Fibroblast of lung (primary cell): ENCODE measurements at regions not wholly inside any gene's neighbourhood (a gene's known extent, or its start where the extent isn't known, plus 50 kb on each side); places are given as distances from the start of the nearest gene placed in this dataset.

Experiments used
- CTCF ChIP-seq, 2 donors: IDR thresholded peaks in 1 of 2; conservative IDR thresholded peaks in 1 of 2; 1 replicate in 1 of 2; 2 replicates in 1 of 2; pipeline ENCODE4 v1.5.1; 2011 to 2012; ENCODE audit warnings: low read length in 2 of 2, control low read depth in 1 of 2, inconsistent platforms in 1 of 2, low read depth in 1 of 2, mild to moderate bottlenecking in 1 of 2
- EZH2 ChIP-seq: IDR thresholded peaks from 2 replicates; pipeline ENCODE4 v1.5.1; 2012; ENCODE audit warnings: low read length, control low read depth, mild to moderate bottlenecking; ENCODE audit errors: missing control alignments

GRCh38 chr12:123059500-123059899 is 79.0 kb downstream of the ARL6IP4 start:
- TF ChIP-seq EZH2 (no peak), CTCF (conservative IDR thresholded peaks at IDR 0.05 in 1 of 2, IDR thresholded peaks at IDR 0.05 in 1 of 2; ENCODE audit: low read depth in 1 of 2, low read length in 2 of 2) (no peak)
